ENCODE measurements at regions not wholly inside any gene's neighbourhood (a gene's known extent, or its start where the extent isn't known, plus 50 kb on each side); places are given as distances from the start of the nearest gene placed in this dataset.

- no peaks in the 10 kb centered on the region for H3K9me3 ChIP-seq (ENCODE audit: control insufficient read depth, low read length)
- H3K4me1 ChIP-seq (ENCODE audit: control insufficient read depth in 1 of 2, insufficient read depth in 2 of 2, low read length in 2 of 2) = no peaks in the 10 kb centered on the region
- ATAC-seq (ENCODE audit: low FRiP score) (no peak), DNase-seq (no peak)
- intact Hi-C loops (cut with DNase I) = no loop called here
- no peaks in the 10 kb centered on the region for H3K36me3 ChIP-seq (ENCODE audit: control insufficient read depth in 1 of 2, insufficient read depth in 2 of 2, low read length in 1 of 2)
- H3K4me3 ChIP-seq (ENCODE audit: low read length in 2 of 2) = no peak overlapping the region
- no peak overlapping the region for H3K27ac ChIP-seq (ENCODE audit: low read depth in 1 of 2, low read length in 2 of 2)
- H3K27me3 ChIP-seq (ENCODE audit: control insufficient read depth in 1 of 2, insufficient read depth in 2 of 2, low read length in 1 of 2) = no peaks in the 10 kb centered on the region
These were observed 1261.0 kb upstream of the SLC10A2 start for GRCh38 chr13:104327211-104327610.

GRCh38 chr13:104326523-104326922 lies 1260.3 kb upstream of the SLC10A2 start:
- H3K36me3 ChIP-seq (ENCODE audit: control insufficient read depth in 1 of 2, insufficient read depth in 2 of 2, low read length in 1 of 2) = no peaks in the 10 kb centered on the region
- no peaks in the 10 kb centered on the region for H3K27me3 ChIP-seq (ENCODE audit: control insufficient read depth in 1 of 2, insufficient read depth in 2 of 2, low read length in 1 of 2)
- H3K9me3 ChIP-seq (ENCODE audit: control insufficient read depth, low read length) = no peaks in the 10 kb centered on the region
- no peak overlapping the region for H3K27ac ChIP-seq (ENCODE audit: low read depth in 1 of 2, low read length in 2 of 2)
- H3K4me3 ChIP-seq (ENCODE audit: low read length in 2 of 2) = no peak overlapping the region
- no peak for DNase-seq
- 90 to 96% methylated on average over 6 of the region's 6 CpGs for WGBS, 2 donors
- no peak for ATAC-seq (ENCODE audit: low FRiP score)
- H3K4me1 ChIP-seq (ENCODE audit: control insufficient read depth in 1 of 2, insufficient read depth in 2 of 2, low read length in 2 of 2) = no peaks in the 10 kb centered on the region
- intact Hi-C loops (cut with DNase I) = no loop called here

- DNase-seq = no peak
- no peak for ATAC-seq (ENCODE audit: low FRiP score)
- Histone ChIP-seq H3K4me3 (ENCODE audit: low read length in 2 of 2) (no peak overlapping the region), H3K27me3 (ENCODE audit: control insufficient read depth in 1 of 2, insufficient read depth in 2 of 2, low read length in 1 of 2) (no peaks in the 10 kb centered on the region), H3K4me1 (ENCODE audit: control insufficient read depth in 1 of 2, insufficient read depth in 2 of 2, low read length in 2 of 2) (no peaks in the 10 kb centered on the region), H3K9me3 (ENCODE audit: control insufficient read depth, low read length) (no peaks in the 10 kb centered on the region), H3K27ac (ENCODE audit: low read depth in 1 of 2, low read length in 2 of 2) (no peak overlapping the region), H3K36me3 (ENCODE audit: control insufficient read depth in 1 of 2, insufficient read depth in 2 of 2, low read length in 1 of 2) (no peaks in the 10 kb centered on the region)
- intact Hi-C loops (cut with DNase I) = no loop called here
- WGBS, 2 donors = 98% methylated on average over 5 of the region's 5 CpGs
These were observed 1255.5 kb upstream of the SLC10A2 start for GRCh38 chr13:104321756-104322155.

GRCh38 chr13:104320446-104320845 lies 1254.2 kb upstream of the SLC10A2 start:
- Histone ChIP-seq H3K4me1 (ENCODE audit: control insufficient read depth in 1 of 2, insufficient read depth in 2 of 2, low read length in 2 of 2) (peaks cover 0 to 2% of the 10 kb centered on the region in 2 donors), H3K27ac (ENCODE audit: low read depth in 1 of 2, low read length in 2 of 2) (no peak overlapping the region), H3K36me3 (ENCODE audit: control insufficient read depth in 1 of 2, insufficient read depth in 2 of 2, low read length in 1 of 2) (no peaks in the 10 kb centered on the region), H3K9me3 (ENCODE audit: control insufficient read depth, low read length) (no peaks in the 10 kb centered on the region), H3K4me3 (ENCODE audit: low read length in 2 of 2) (no peak overlapping the region), H3K27me3 (ENCODE audit: control insufficient read depth in 1 of 2, insufficient read depth in 2 of 2, low read length in 1 of 2) (no peaks in the 10 kb centered on the region)
- ATAC-seq (ENCODE audit: low FRiP score) (no peak), DNase-seq (no peak)
- 80% methylated on average over 3 of the region's 3 CpGs for WGBS, 2 donors
- intact Hi-C loops (cut with DNase I) = no loop called here

- Histone ChIP-seq H3K36me3 (ENCODE audit: control insufficient read depth in 1 of 2, insufficient read depth in 2 of 2, low read length in 1 of 2) (no peaks in the 10 kb centered on the region), H3K9me3 (ENCODE audit: control insufficient read depth, low read length) (no peaks in the 10 kb centered on the region), H3K4me1 (ENCODE audit: control insufficient read depth in 1 of 2, insufficient read depth in 2 of 2, low read length in 2 of 2) (peaks cover 0 to 2% of the 10 kb centered on the region in 2 donors), H3K27ac (ENCODE audit: low read depth in 1 of 2, low read length in 2 of 2) (no peak overlapping the region), H3K4me3 (ENCODE audit: low read length in 2 of 2) (no peak overlapping the region), H3K27me3 (ENCODE audit: control insufficient read depth in 1 of 2, insufficient read depth in 2 of 2, low read length in 1 of 2) (no peaks in the 10 kb centered on the region)
- ATAC-seq (ENCODE audit: low FRiP score) (no peak), DNase-seq (no peak)
- intact Hi-C loops (cut with DNase I) = no loop called here
- WGBS, 2 donors = 0 to 2% methylated on average over 1 of the region's 1 CpG
These were observed 1251.9 kb upstream of the SLC10A2 start for GRCh38 chr13:104318121-104318520.

- no peak for ATAC-seq (ENCODE audit: low FRiP score)
- WGBS, 2 donors = 12 to 16% methylated on average over 3 of the region's 3 CpGs
- no peaks in the 10 kb centered on the region for H3K27me3 ChIP-seq (ENCODE audit: control insufficient read depth in 1 of 2, insufficient read depth in 2 of 2, low read length in 1 of 2)
- H3K27ac ChIP-seq (ENCODE audit: low read depth in 1 of 2, low read length in 2 of 2) = no peak overlapping the region
- no peaks in the 10 kb centered on the region for H3K9me3 ChIP-seq (ENCODE audit: control insufficient read depth, low read length)
- no peak for DNase-seq
- peaks cover 0 to 2% of the 10 kb centered on the region in 2 donors for H3K4me1 ChIP-seq (ENCODE audit: control insufficient read depth in 1 of 2, insufficient read depth in 2 of 2, low read length in 2 of 2)
- no peak overlapping the region for H3K4me3 ChIP-seq (ENCODE audit: low read length in 2 of 2)
- H3K36me3 ChIP-seq (ENCODE audit: control insufficient read depth in 1 of 2, insufficient read depth in 2 of 2, low read length in 1 of 2) = no peaks in the 10 kb centered on the region
- intact Hi-C loops (cut with DNase I) = no loop called here
These were observed 1249.4 kb upstream of the SLC10A2 start for GRCh38 chr13:104315606-104316005.

GRCh38 chr13:104314926-104315535 lies 1248.8 kb upstream of the SLC10A2 start:
- H3K36me3 ChIP-seq (ENCODE audit: control insufficient read depth in 1 of 2, insufficient read depth in 2 of 2, low read length in 1 of 2) = no peaks in the 10 kb centered on the region
- H3K27ac ChIP-seq (ENCODE audit: low read depth in 1 of 2, low read length in 2 of 2) = no peak overlapping the region
- DNase-seq = no peak
- no peak overlapping the region for H3K4me3 ChIP-seq (ENCODE audit: low read length in 2 of 2)
- no peaks in the 10 kb centered on the region for H3K9me3 ChIP-seq (ENCODE audit: control insufficient read depth, low read length)
- intact Hi-C loops (cut with DNase I) = no loop called here
- 88 to 90% methylated on average over 3 of the region's 3 CpGs for WGBS, 2 donors
- ATAC-seq (ENCODE audit: low FRiP score) = no peak
- no peaks in the 10 kb centered on the region for H3K27me3 ChIP-seq (ENCODE audit: control insufficient read depth in 1 of 2, insufficient read depth in 2 of 2, low read length in 1 of 2)
- H3K4me1 ChIP-seq (ENCODE audit: control insufficient read depth in 1 of 2, insufficient read depth in 2 of 2, low read length in 2 of 2) = peaks cover 0 to 2% of the 10 kb centered on the region in 2 donors

- DNase-seq = no peak
- ATAC-seq (ENCODE audit: low FRiP score) = no peak
- Histone ChIP-seq H3K27ac (ENCODE audit: low read depth in 1 of 2, low read length in 2 of 2) (no peak overlapping the region), H3K9me3 (ENCODE audit: control insufficient read depth, low read length) (no peaks in the 10 kb centered on the region), H3K27me3 (ENCODE audit: control insufficient read depth in 1 of 2, insufficient read depth in 2 of 2, low read length in 1 of 2) (no peaks in the 10 kb centered on the region), H3K4me1 (ENCODE audit: control insufficient read depth in 1 of 2, insufficient read depth in 2 of 2, low read length in 2 of 2) (peaks cover 0 to 2% of the 10 kb centered on the region in 2 donors), H3K4me3 (ENCODE audit: low read length in 2 of 2) (no peak overlapping the region), H3K36me3 (ENCODE audit: control insufficient read depth in 1 of 2, insufficient read depth in 2 of 2, low read length in 1 of 2) (no peaks in the 10 kb centered on the region)
- intact Hi-C loops (cut with DNase I) = no loop called here
- WGBS, 2 donors = 96 to 100% methylated on average over 1 of the region's 1 CpG
These were observed 1248.1 kb upstream of the SLC10A2 start for GRCh38 chr13:104314321-104314720.

GRCh38 chr13:104310861-104311260 lies 1244.6 kb upstream of the SLC10A2 start:
- ATAC-seq (ENCODE audit: low FRiP score) = no peak
- 88 to 93% methylated on average over 2 of the region's 2 CpGs for WGBS, 2 donors
- intact Hi-C loops (cut with DNase I) = no loop called here
- Histone ChIP-seq H3K36me3 (ENCODE audit: control insufficient read depth in 1 of 2, insufficient read depth in 2 of 2, low read length in 1 of 2) (no peaks in the 10 kb centered on the region), H3K4me1 (ENCODE audit: control insufficient read depth in 1 of 2, insufficient read depth in 2 of 2, low read length in 2 of 2) (peaks cover 0 to 2% of the 10 kb centered on the region in 2 donors), H3K9me3 (ENCODE audit: control insufficient read depth, low read length) (peaks cover 3% of the 10 kb centered on the region), H3K27ac (ENCODE audit: low read depth in 1 of 2, low read length in 2 of 2) (no peak overlapping the region), H3K27me3 (ENCODE audit: control insufficient read depth in 1 of 2, insufficient read depth in 2 of 2, low read length in 1 of 2) (no peaks in the 10 kb centered on the region), H3K4me3 (ENCODE audit: low read length in 2 of 2) (no peak overlapping the region)
- DNase-seq = no peak

Data from aorta (tissue), 5 donors.